ENCODE measurements at regions not wholly inside any gene's neighbourhood (a gene's known extent, or its start where the extent isn't known, plus 50 kb on each side); places are given as distances from the start of the nearest gene placed in this dataset.

GRCh38 chr12:68445824-68446223 lies 113.7 kb upstream of the MDM1 start:
- peaks cover 8% of the 10 kb centered on the region for H3K4me1 ChIP-seq (ENCODE audit: control insufficient read depth, insufficient read depth, low read length)
- H3K36me3 ChIP-seq (ENCODE audit: control insufficient read depth, insufficient read depth, low read length): no peaks in the 10 kb centered on the region
- no peak overlapping the region for H3K9ac ChIP-seq (ENCODE audit: extremely low read depth, low read length, poor library complexity, severe bottlenecking)
- no peak overlapping the region for H3K4me3 ChIP-seq (ENCODE audit: low read length)
- Mint-ChIP-seq H3K9me3 (peaks cover 25% of the 10 kb centered on the region), H3K4me3 (no peak overlapping the region), H3K27ac (no peak overlapping the region), H3K4me1 (peaks cover 42% of the 10 kb centered on the region), H3K27me3 (ENCODE audit: insufficient read depth) (no peaks in the 10 kb centered on the region), H3K36me3 (ENCODE audit: low read depth) (peaks cover 7% of the 10 kb centered on the region)
- 82 to 87% methylated on average over 1 of the region's 1 CpG for WGBS, 2 experiments (ENCODE audit: insufficient coverage in 1 of 2, insufficient read length in 1 of 2)
- no peak for TF ChIP-seq CTCF (conservative IDR thresholded peaks at IDR 0.05)
- DNase-seq: no peak
- no peaks in the 10 kb centered on the region for H3K27me3 ChIP-seq (ENCODE audit: control insufficient read depth, insufficient read depth, low read length, poor library complexity, severe bottlenecking)
- H3K27ac ChIP-seq (ENCODE audit: low read depth, low read length): no peak overlapping the region
- H3K9me3 ChIP-seq (ENCODE audit: control insufficient read depth, low read length): peaks cover 22% of the 10 kb centered on the region

GRCh38 chr12:68446384-68446783 lies 114.2 kb upstream of the MDM1 start:
- H3K4me1 Mint-ChIP-seq: peaks cover 41% of the 10 kb centered on the region
- Histone ChIP-seq H3K36me3 (ENCODE audit: control insufficient read depth, insufficient read depth, low read length) (no peaks in the 10 kb centered on the region), H3K9ac (ENCODE audit: extremely low read depth, low read length, poor library complexity, severe bottlenecking) (no peak overlapping the region), H3K27ac (ENCODE audit: low read depth, low read length) (no peak overlapping the region), H3K27me3 (ENCODE audit: control insufficient read depth, insufficient read depth, low read length, poor library complexity, severe bottlenecking) (no peaks in the 10 kb centered on the region), H3K4me3 (ENCODE audit: low read length) (no peak overlapping the region), H3K4me1 (ENCODE audit: control insufficient read depth, insufficient read depth, low read length) (peaks cover 7% of the 10 kb centered on the region), H3K9me3 (ENCODE audit: control insufficient read depth, low read length) (peaks cover 24% of the 10 kb centered on the region)
- no peak for TF ChIP-seq CTCF (conservative IDR thresholded peaks at IDR 0.05)
- no peak for DNase-seq
- H3K36me3 Mint-ChIP-seq (ENCODE audit: low read depth): peaks cover 7% of the 10 kb centered on the region
- peaks cover 25% of the 10 kb centered on the region for H3K9me3 Mint-ChIP-seq
- WGBS, 2 experiments (ENCODE audit: insufficient coverage in 1 of 2, insufficient read length in 1 of 2): no CpG with 5 or more reads among the region's 1 CpG
- no peak overlapping the region for H3K4me3 Mint-ChIP-seq
- no peaks in the 10 kb centered on the region for H3K27me3 Mint-ChIP-seq (ENCODE audit: insufficient read depth)
- H3K27ac Mint-ChIP-seq: no peak overlapping the region

GRCh38 chr12:68446901-68447796 lies 115.0 kb upstream of the MDM1 start:
- peak overlapping the region; percentile 7 for H3K27ac Mint-ChIP-seq
- no peaks in the 10 kb centered on the region for H3K27me3 Mint-ChIP-seq (ENCODE audit: insufficient read depth)
- Histone ChIP-seq H3K9me3 (ENCODE audit: control insufficient read depth, low read length) (peaks cover 24% of the 10 kb centered on the region), H3K4me3 (ENCODE audit: low read length) (no peak overlapping the region), H3K9ac (ENCODE audit: extremely low read depth, low read length, poor library complexity, severe bottlenecking) (no peak overlapping the region), H3K4me1 (ENCODE audit: control insufficient read depth, insufficient read depth, low read length) (peaks cover 7% of the 10 kb centered on the region), H3K27me3 (ENCODE audit: control insufficient read depth, insufficient read depth, low read length, poor library complexity, severe bottlenecking) (no peaks in the 10 kb centered on the region), H3K36me3 (ENCODE audit: control insufficient read depth, insufficient read depth, low read length) (no peaks in the 10 kb centered on the region), H3K27ac (ENCODE audit: low read depth, low read length) (peak overlapping the region; percentile 19)
- H3K4me3 Mint-ChIP-seq: no peak overlapping the region
- peak; percentile 76 for DNase-seq
- peaks cover 42% of the 10 kb centered on the region for H3K4me1 Mint-ChIP-seq
- peaks cover 7% of the 10 kb centered on the region for H3K36me3 Mint-ChIP-seq (ENCODE audit: low read depth)
- 15 to 22% methylated on average over 4 to 7 of the region's 7 CpGs for WGBS, 2 experiments (ENCODE audit: insufficient coverage in 1 of 2, insufficient read length in 1 of 2)
- no peak for TF ChIP-seq CTCF (conservative IDR thresholded peaks at IDR 0.05)
- peaks cover 25% of the 10 kb centered on the region for H3K9me3 Mint-ChIP-seq
